ENCODE measurements at regions not wholly inside any gene's neighbourhood (a gene's known extent, or its start where the extent isn't known, plus 50 kb on each side); places are given as distances from the start of the nearest gene placed in this dataset.

- TF ChIP-seq POLR2AphosphoS5 (IDR thresholded peaks at IDR 0.05; ENCODE audit: borderline replicate concordance, low read depth, low read length) = no peak
- no peak for TF ChIP-seq EZH2 (IDR thresholded peaks at IDR 0.05)
These were observed 1470.9 kb upstream of the SEL1L start for GRCh38 chr14:83004456-83005006.
